ENCODE measurements at regions not wholly inside any gene's neighbourhood (a gene's known extent, or its start where the extent isn't known, plus 50 kb on each side); places are given as distances from the start of the nearest gene placed in this dataset.
"Not testable (repeated sequence)": the region's sequence is repeated elsewhere in the genome, so short reads cannot be mapped to it uniquely, and the experiment has no call there.

- Histone ChIP-seq H3K27me3 (ENCODE audit: control insufficient read depth, insufficient read depth, low read length) (no peaks in the 10 kb centered on the region), H3K36me3 (ENCODE audit: control insufficient read depth, insufficient read depth, low read length) (no peaks in the 10 kb centered on the region), H3K4me3 (ENCODE audit: low read depth, low read length) (no peak overlapping the region)
- POLR2A ChIA-PET = no interaction called here
- no peak for DNase-seq (ENCODE audit: low read depth)
- CTCF ChIA-PET = no interaction called here
- TF ChIP-seq CTCF (IDR thresholded peaks at IDR 0.05; ENCODE audit: insufficient read depth, low read depth, low read length) = no peak
Observed at GRCh38 chr14:97995531-97995930, 1198.3 kb downstream of the VRK1 start.

DNA sequence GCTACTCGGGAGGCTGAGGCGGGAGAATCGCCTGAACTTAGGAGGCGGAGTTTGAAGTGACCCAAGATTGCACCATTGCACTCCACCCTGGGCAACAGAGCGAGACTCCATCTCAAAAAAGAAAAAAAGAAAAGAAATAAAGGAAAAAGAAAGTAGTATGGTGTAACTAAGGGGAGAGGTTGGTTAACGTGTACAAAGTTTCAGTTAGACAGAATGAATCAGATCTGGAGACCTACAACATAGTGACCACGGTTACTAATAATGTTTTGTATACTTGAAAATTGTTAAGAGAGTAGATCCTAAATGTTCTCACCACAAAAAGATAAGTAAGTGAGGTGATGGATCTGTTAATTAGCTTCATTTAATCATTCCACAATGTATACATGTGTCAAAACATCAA lies 1208.8 kb downstream of the VRK1 start:
- H3K4me3 ChIP-seq (ENCODE audit: low read depth, low read length) = no peak overlapping the region
- no peak for DNase-seq (ENCODE audit: low read depth)
- no peaks in the 10 kb centered on the region for H3K36me3 ChIP-seq (ENCODE audit: control insufficient read depth, insufficient read depth, low read length)
- ChIA-PET CTCF (no interaction called here), POLR2A (no interaction called here)
- H3K27me3 ChIP-seq (ENCODE audit: control insufficient read depth, insufficient read depth, low read length) = no peaks in the 10 kb centered on the region
- TF ChIP-seq CTCF (IDR thresholded peaks at IDR 0.05; ENCODE audit: insufficient read depth, low read depth, low read length) = no peak

- no peak for DNase-seq (ENCODE audit: low read depth)
- H3K36me3 ChIP-seq (ENCODE audit: control insufficient read depth, insufficient read depth, low read length) = no peaks in the 10 kb centered on the region
- ChIA-PET POLR2A (no interaction called here), CTCF (interaction anchor here (0.8 kb wide), 1 partner anchor 11 kb away, joined by 3 read pairs; no protein-coding TSS in a partner anchor)
- TF ChIP-seq CTCF (IDR thresholded peaks at IDR 0.05; ENCODE audit: insufficient read depth, low read depth, low read length) = no peak
- no peak overlapping the region for H3K4me3 ChIP-seq (ENCODE audit: low read depth, low read length)
- H3K27me3 ChIP-seq (ENCODE audit: control insufficient read depth, insufficient read depth, low read length) = no peaks in the 10 kb centered on the region
Observed at GRCh38 chr14:98008381-98009113, 1211.4 kb downstream of the VRK1 start.

GRCh38 chr14:98009177-98009576 lies 1212.0 kb downstream of the VRK1 start:
- POLR2A ChIA-PET = not testable (repeated sequence)
- CTCF ChIA-PET = interaction anchor here (0.8 kb wide), 1 partner anchor 12 kb away, joined by 3 read pairs; no protein-coding TSS in a partner anchor

GRCh38 chr14:98010784-98011183 lies 1213.6 kb downstream of the VRK1 start:
- CTCF ChIA-PET = no interaction called here

More at GRCh38 chr14:98009177-98009576, 1212.0 kb downstream of the VRK1 start:
- H3K36me3 ChIP-seq (ENCODE audit: control insufficient read depth, insufficient read depth, low read length); H3K4me3 ChIP-seq (ENCODE audit: low read depth, low read length); DNase-seq (ENCODE audit: low read depth); H3K27me3 ChIP-seq (ENCODE audit: control insufficient read depth, insufficient read depth, low read length): not testable (repeated sequence)

More at GRCh38 chr14:98010784-98011183, 1213.6 kb downstream of the VRK1 start:
- H3K36me3 ChIP-seq (ENCODE audit: control insufficient read depth, insufficient read depth, low read length) = no peaks in the 10 kb centered on the region
- no peak for DNase-seq (ENCODE audit: low read depth)
- no peak for TF ChIP-seq CTCF (IDR thresholded peaks at IDR 0.05; ENCODE audit: insufficient read depth, low read depth, low read length)
- H3K4me3 ChIP-seq (ENCODE audit: low read depth, low read length) = no peak overlapping the region
- H3K27me3 ChIP-seq (ENCODE audit: control insufficient read depth, insufficient read depth, low read length) = no peaks in the 10 kb centered on the region
- POLR2A ChIA-PET = no interaction called here
